Smooth muscle cell (in vitro differentiated cells): ENCODE measurements at regions not wholly inside any gene's neighbourhood (a gene's known extent, or its start where the extent isn't known, plus 50 kb on each side); places are given as distances from the start of the nearest gene placed in this dataset.
A peak's percentile ranks its signal among the peaks of the same experiment; 100 is the strongest.

ENCODE experiments used
- DNase-seq: peaks from one replicate; lab custom pipeline; 2025; ENCODE audit not compliant: unreplicated experiment; lab: John Stamatoyannopoulos, UW
- H2AFZ ChIP-seq: fragments of 200-600 bp; sonication (generic); 2 replicates; pipeline ENCODE4 v1.6.0; 2016; ENCODE audit warnings: antibody characterized with exemption, low read depth, mild to moderate bottlenecking
- H3F3A ChIP-seq: fragments of 200-600 bp; sonication (generic); 2 replicates; pipeline ENCODE4 v1.6.0; 2017; ENCODE audit warnings: antibody characterized with exemption, low read depth
- H3K27ac ChIP-seq: fragments of 200-600 bp; sonication (generic); 2 replicates; pipeline ENCODE4 v1.5.1; 2016; ENCODE audit warnings: low read depth, mild to moderate bottlenecking
- H3K27me3 ChIP-seq: fragments of 200-600 bp; sonication (generic); 2 replicates; pipeline ENCODE4 v1.6.1; 2016; ENCODE audit warnings: low read depth, mild to moderate bottlenecking
- H3K36me3 ChIP-seq: fragments of 200-600 bp; sonication (generic); 2 replicates; pipeline ENCODE4 v1.5.1; 2016; ENCODE audit warnings: low read depth
- H3K4me1 ChIP-seq: fragments of 200-600 bp; sonication (generic); 2 replicates; pipeline ENCODE4 v1.5.1; 2016; ENCODE audit warnings: low read depth
- H3K4me2 ChIP-seq: fragments of 200-600 bp; sonication (generic); 2 replicates; pipeline ENCODE4 v1.6.0; 2016; ENCODE audit warnings: mild to moderate bottlenecking
- H3K4me3 ChIP-seq: fragments of 200-600 bp; sonication (generic); 2 replicates; pipeline ENCODE4 v1.5.1; 2016; ENCODE audit warnings: mild to moderate bottlenecking
- H3K79me2 ChIP-seq: fragments of 200-600 bp; sonication (generic); 2 replicates; pipeline ENCODE4 v1.6.0; 2016; ENCODE audit warnings: low read depth, mild to moderate bottlenecking
- H3K9ac ChIP-seq: fragments of 200-600 bp; sonication (generic); 2 replicates; pipeline ENCODE4 v1.6.0; 2016; ENCODE audit warnings: low read depth
- H3K9me3 ChIP-seq: fragments of 200-600 bp; sonication (generic); replicated peaks from 2 replicates; pipeline ENCODE4 v1.5.1; 2016; ENCODE audit warnings: low read depth
- H4K20me1 ChIP-seq: fragments of 200-600 bp; sonication (generic); 2 replicates; pipeline ENCODE4 v1.6.0; 2016; ENCODE audit warnings: low read depth
- WGBS: methylation state at CpG from one replicate; pipeline ENCODE4 v1.1.7; 2016; ENCODE audit warnings: low lambda C conversion rate; 5-methylcytosine and 5-hydroxymethylcytosine counted together
- TF ChIP-seq, protein P1 (sequence below): fragments of 200-600 bp; sonication (generic); IDR thresholded peaks from 2 replicates; pipeline ENCODE4 v1.5.1; 2017; ENCODE audit warnings: borderline replicate concordance, mild to moderate bottlenecking, antibody characterized with exemption; ENCODE audit not compliant: insufficient read depth, poor library complexity, severe bottlenecking

- H3K27ac ChIP-seq = no peak overlapping the region
- H3K4me1 ChIP-seq = no peaks in the 10 kb centered on the region
- H3K4me3 ChIP-seq = no peak overlapping the region
- H3K9ac ChIP-seq = no peak overlapping the region
- no peaks in the 10 kb centered on the region for H3K27me3 ChIP-seq
- 94% methylated on average over 8 of the region's 8 CpGs for WGBS
- no peaks in the 10 kb centered on the region for H3K9me3 ChIP-seq
- no peak overlapping the region for H3K4me2 ChIP-seq
- H3K36me3 ChIP-seq = no peaks in the 10 kb centered on the region
- H4K20me1 ChIP-seq = no peaks in the 10 kb centered on the region
- H3K79me2 ChIP-seq = no peaks in the 10 kb centered on the region
- H3F3A ChIP-seq = no peaks in the 10 kb centered on the region
- no peak overlapping the region for H2AFZ ChIP-seq
- DNase-seq = no peak
- TF ChIP-seq, protein P1, sequence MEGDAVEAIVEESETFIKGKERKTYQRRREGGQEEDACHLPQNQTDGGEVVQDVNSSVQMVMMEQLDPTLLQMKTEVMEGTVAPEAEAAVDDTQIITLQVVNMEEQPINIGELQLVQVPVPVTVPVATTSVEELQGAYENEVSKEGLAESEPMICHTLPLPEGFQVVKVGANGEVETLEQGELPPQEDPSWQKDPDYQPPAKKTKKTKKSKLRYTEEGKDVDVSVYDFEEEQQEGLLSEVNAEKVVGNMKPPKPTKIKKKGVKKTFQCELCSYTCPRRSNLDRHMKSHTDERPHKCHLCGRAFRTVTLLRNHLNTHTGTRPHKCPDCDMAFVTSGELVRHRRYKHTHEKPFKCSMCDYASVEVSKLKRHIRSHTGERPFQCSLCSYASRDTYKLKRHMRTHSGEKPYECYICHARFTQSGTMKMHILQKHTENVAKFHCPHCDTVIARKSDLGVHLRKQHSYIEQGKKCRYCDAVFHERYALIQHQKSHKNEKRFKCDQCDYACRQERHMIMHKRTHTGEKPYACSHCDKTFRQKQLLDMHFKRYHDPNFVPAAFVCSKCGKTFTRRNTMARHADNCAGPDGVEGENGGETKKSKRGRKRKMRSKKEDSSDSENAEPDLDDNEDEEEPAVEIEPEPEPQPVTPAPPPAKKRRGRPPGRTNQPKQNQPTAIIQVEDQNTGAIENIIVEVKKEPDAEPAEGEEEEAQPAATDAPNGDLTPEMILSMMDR = no peak
These were observed 50.6 kb upstream of the C1QTNF9B start for GRCh38 chr13:23947893-23948292.

- DNase-seq = no peak
- Histone ChIP-seq H3K36me3 (no peaks in the 10 kb centered on the region), H3K9ac (no peak overlapping the region), H3K4me2 (no peak overlapping the region), H3K27ac (no peak overlapping the region), H3F3A (no peaks in the 10 kb centered on the region), H3K4me3 (no peak overlapping the region), H2AFZ (no peak overlapping the region), H3K79me2 (no peaks in the 10 kb centered on the region), H3K27me3 (no peaks in the 10 kb centered on the region), H4K20me1 (no peaks in the 10 kb centered on the region), H3K9me3 (no peaks in the 10 kb centered on the region), H3K4me1 (no peaks in the 10 kb centered on the region)
- TF ChIP-seq, protein P1 = no peak
- WGBS = 90% methylated on average over 7 of the region's 7 CpGs
These were observed 51.9 kb upstream of the C1QTNF9B start for GRCh38 chr13:23949200-23949599.

GRCh38 chr13:23949736-23950135, 52.4 kb upstream of the C1QTNF9B start:
- TF ChIP-seq, protein P1 = no peak
- 86% methylated on average over 4 of the region's 4 CpGs for WGBS
- Histone ChIP-seq H3K36me3 (no peaks in the 10 kb centered on the region), H2AFZ (no peak overlapping the region), H3K79me2 (no peaks in the 10 kb centered on the region), H3K9me3 (no peaks in the 10 kb centered on the region), H4K20me1 (no peaks in the 10 kb centered on the region), H3K4me3 (no peak overlapping the region), H3F3A (no peaks in the 10 kb centered on the region), H3K27me3 (no peaks in the 10 kb centered on the region), H3K27ac (no peak overlapping the region), H3K9ac (no peak overlapping the region), H3K4me2 (no peak overlapping the region), H3K4me1 (no peaks in the 10 kb centered on the region)
- no peak for DNase-seq

DNA sequence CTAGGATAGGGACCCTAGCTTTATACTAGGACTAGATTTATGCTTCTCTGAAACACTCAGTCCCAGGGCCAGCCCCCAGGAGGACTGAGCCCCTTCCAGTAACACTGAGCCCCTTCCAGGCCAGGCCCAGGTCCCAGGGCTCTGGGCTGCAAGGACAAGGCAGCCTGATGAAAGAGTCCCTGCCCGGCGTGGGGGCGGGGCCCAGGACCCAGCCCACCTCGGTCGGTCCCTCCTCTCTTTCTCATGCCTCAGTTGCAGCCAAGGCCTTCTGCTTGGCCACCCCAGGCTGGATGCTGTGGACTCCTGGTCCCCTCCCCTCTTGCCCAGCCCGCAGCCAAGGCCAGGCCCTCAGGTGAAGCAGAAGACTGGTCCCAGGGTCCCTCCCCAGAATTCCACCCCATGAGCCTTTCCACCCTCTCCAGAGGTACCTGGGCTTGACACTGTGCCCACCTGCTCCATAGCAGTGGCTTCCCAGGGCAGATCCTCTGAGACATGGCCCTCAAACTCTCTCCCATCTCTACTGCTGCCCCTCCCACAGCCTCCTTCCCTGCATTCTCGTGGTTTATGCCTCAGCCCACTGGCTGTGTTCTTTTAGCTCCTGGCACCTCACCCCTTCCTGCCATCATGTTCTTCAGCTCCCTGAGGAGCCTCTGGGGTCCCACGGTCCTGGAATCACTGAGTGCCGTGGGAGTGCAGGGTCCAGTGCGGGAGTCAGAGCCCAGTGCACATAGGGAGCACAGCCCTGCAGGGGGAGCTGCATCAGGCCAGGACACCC, 53.6 kb upstream of the C1QTNF9B start:
- Histone ChIP-seq H3K4me3 (no peak overlapping the region), H3K27me3 (no peaks in the 10 kb centered on the region), H3K36me3 (no peaks in the 10 kb centered on the region), H3K9me3 (no peaks in the 10 kb centered on the region), H3K4me1 (no peaks in the 10 kb centered on the region), H3F3A (no peaks in the 10 kb centered on the region), H4K20me1 (no peaks in the 10 kb centered on the region), H3K4me2 (no peak overlapping the region), H3K27ac (no peak overlapping the region), H2AFZ (no peak overlapping the region), H3K79me2 (no peaks in the 10 kb centered on the region), H3K9ac (no peak overlapping the region)
- no peak for DNase-seq
- TF ChIP-seq, protein P1 = peak; percentile 11
- WGBS = 85% methylated on average over 10 of the region's 10 CpGs
